ENCODE measurements at regions not wholly inside any gene's neighbourhood (a gene's known extent, or its start where the extent isn't known, plus 50 kb on each side); places are given as distances from the start of the nearest gene placed in this dataset.
"Not testable (repeated sequence)": the region's sequence is repeated elsewhere in the genome, so short reads cannot be mapped to it uniquely, and the experiment has no call there.

DNA sequence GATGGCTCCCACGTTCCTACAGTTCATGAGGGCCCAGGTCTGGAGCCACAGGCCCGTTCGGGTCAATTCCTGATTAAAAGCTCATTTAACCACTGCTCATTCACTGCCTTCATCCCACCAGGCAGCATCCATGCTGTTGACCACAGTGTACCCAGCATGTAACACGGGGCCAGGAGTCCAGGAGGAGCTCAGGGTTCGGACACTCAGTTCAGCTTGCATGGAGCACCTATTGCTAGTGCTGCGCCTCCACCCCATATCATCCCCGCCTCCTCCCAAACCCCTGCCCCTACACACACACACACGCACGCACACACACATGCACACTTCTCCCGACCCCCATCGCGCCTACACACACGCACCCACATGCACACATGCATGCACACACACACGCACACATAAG, 72.9 kb upstream of the SNTG2 start:
- DNase-seq, result no peak

DNA sequence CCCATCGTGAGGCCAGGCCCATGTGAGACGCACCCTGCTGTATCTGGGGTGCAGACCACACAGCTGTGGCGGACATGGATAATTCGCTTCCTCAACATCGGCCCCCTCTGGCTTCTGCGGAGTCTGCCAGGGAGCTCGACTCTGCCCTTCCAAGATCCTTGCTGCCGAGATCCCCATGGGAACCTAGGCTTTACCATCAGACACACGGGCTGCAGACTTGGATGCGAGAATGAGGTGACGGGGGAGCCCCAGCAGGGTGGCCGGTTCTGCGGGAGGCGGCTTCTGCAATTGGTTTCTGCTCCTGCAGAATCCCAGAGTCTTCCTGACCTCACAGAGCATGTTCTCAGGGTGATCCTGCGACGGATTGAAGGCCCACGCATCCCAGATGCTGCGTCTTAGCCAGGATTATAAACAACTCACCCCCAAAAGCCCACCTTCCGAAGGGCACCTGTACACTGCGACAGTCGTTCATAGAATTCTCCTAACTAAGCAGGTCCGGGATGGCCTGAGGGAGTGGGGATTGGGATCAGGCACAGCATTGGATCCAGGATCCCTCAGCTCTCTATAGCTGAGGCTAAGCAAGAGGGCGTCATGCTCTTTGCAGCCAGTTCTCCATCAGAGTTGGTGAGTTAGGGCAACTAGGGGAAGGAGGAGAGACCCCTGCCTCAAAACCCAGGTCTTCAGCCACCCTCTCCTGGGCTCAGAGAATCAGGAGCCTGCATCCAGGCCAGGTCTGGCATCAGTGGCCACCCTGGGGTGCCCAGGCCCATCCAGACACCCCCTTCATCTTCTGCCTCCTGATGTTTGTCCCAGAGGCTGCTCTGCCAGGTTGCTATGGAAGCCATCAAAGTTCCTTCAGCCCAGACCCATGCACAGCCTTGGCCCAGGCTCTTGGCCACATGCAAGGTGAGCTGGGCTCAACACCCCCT, 74.7 kb upstream of the SNTG2 start:
- no peak for DNase-seq

DNA sequence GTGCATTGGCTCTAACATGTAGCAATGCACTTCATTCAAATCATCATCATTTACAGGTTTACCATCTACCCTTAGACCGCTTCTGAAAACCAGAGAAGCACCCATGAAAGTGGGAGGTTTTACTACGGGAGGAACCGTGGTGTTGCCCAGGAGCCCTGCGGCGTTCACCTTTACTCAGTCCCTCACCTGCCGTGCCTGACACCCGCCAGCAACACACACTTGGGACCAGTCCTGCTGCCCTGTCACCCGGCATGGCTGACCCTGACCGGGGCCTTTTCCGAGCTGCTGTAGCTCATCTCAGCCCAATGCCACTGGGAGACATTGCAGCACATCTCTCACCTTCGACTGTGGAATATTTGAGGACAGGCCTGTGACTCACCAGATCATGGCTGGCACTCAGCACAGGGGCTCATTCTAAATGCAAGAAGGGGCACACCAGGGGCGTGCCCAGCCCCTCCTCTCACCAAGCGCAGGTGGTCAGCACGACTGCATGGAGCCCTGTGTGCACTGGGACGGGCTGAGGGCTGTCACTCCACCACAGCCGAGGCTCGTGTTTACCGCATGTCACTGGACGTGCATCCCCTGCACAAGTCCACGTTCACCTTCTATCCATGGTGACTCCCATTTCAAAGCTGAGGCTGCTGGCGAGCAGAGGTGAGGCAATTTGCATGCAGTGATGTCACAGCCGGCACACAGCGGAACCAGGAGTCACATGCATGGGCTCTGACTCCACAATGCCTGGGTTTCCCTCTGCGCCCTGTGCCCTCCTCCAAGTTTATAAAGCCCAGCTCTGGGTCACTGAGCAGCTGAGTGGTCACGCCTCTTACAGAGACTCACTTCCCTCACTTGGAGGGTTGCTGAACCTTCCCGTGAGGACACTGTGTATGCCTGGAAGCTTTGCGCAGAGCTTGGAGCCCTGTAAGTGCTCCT, 76.7 kb upstream of the SNTG2 start:
- DNase-seq, result no peak

DNA sequence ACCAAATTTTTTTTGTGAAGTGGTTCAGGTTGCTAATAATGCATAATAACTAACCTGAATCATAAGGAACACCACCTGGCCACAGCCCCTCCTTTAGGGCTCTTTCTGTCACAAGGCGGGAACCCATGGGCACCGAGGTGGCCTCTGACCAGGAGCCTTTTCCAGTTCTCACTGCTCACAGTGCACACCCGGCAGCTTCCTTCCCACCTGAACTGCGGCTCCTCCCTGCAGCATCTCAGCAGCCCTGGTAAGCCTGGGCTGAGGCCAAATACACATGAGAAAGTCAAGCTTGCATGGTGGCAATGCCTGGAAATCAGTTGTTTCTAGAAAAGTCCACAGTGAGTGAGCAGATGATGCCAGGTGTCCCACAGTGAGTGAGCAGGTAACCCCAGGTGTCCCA, 77.6 kb upstream of the SNTG2 start:
- DNase-seq, result no peak

- no peak for DNase-seq
Observed at GRCh38 chr2:871926-872680, 78.5 kb upstream of the SNTG2 start.

- DNase-seq, result no peak
Observed at GRCh38 chr2:871175-871727, 79.4 kb upstream of the SNTG2 start.

GRCh38 chr2:870426-870825, 80.2 kb upstream of the SNTG2 start:
- no peak for DNase-seq

GRCh38 chr2:869894-870293, 80.8 kb upstream of the SNTG2 start:
- DNase-seq, result no peak

- no peak for DNase-seq
Observed at GRCh38 chr2:869357-869871, 81.2 kb upstream of the SNTG2 start.

- DNase-seq, result not testable (repeated sequence)
Observed at GRCh38 chr2:868857-869256, 81.8 kb upstream of the SNTG2 start.

DNA sequence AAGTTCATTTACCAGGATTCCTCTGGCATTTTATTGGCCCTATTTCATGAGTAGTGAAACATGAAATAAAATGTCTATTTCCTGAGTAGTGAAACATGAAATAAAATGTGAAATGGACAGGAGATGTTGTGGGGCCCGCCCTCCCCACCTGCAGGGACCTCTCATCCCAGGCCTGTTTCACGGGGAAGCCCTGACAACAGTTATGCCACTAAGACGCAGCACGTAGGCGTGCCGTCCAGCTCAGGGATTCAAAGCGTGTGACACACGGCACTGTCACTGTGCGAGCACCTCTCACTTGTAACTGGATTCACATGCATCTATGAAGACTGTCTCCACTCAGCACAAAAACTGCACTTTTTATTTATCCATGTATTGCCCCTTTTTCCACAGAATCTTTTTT, 83.4 kb upstream of the SNTG2 start:
- no peak for DNase-seq

GRCh38 chr2:866887-867286, 83.8 kb upstream of the SNTG2 start:
- DNase-seq, result no peak

DNA sequence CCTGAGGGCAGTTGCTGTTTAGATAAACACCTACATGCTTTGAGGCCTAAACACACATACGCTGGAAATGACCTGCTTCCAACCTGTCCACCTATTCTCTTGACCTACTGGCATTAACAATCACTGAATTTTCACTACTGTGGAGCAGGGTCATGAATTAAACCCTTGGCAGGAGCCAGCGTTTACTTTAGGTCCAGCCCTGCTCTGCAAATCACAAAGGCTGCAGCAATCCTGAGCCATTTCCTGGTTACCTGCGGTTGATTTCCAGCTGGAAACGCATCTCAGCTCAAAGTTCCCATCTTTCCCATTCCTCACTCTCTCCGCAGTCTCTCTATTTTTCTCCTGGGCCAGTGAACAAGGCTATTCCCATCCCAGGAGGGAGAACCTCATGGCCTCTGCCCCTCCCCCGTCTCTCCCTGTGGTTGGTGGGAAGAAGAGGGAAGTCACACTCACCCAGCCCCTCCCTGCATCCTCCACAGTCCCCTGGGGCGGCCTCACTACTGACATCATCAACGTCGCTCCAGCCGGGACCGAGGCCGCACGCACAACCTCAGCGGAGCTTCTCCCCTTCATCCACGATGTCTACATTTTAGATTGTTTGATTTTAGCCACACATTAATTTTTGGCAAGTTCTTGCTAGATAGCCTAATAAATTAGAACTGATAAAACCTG, 84.5 kb upstream of the SNTG2 start:
- DNase-seq, result no peak

GRCh38 chr2:864501-865106, 86.0 kb upstream of the SNTG2 start:
- no peak for DNase-seq

DNA sequence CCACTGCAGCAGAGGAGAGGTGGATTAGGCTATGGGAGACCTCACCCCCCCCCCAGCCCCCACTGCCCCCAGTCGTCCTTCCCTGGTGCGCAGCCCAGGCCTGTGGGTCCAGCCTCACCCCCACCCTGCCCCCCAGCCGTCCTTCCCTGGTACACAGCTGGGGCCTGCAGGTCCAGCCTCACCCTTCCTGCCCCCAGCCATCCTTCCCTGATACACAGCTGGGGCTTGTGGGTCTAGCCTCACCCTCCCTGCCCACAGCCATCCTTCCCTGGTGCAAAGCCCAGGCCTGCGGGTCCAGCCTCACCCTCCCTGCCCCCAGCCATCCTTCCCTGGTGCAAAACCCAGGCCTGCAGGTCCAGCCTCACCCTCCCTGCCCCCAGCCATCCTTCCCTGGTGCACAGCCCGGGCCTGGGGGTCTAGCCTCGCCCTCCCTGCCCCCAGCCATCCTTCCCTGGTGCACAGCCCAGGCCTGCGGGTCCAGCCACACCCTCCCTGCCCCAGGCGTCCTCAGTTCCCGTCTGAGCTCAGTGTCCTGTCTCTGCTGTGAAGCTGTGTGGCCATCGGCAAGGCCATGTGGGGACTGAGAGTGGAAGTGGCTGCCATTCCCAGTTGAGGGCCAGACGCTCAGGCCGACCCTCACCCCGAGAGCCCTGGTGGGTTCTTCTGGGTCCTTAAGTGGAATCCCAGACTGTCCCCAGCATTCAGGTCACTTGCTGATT, 86.8 kb upstream of the SNTG2 start:
- DNase-seq, result no peak

DNA sequence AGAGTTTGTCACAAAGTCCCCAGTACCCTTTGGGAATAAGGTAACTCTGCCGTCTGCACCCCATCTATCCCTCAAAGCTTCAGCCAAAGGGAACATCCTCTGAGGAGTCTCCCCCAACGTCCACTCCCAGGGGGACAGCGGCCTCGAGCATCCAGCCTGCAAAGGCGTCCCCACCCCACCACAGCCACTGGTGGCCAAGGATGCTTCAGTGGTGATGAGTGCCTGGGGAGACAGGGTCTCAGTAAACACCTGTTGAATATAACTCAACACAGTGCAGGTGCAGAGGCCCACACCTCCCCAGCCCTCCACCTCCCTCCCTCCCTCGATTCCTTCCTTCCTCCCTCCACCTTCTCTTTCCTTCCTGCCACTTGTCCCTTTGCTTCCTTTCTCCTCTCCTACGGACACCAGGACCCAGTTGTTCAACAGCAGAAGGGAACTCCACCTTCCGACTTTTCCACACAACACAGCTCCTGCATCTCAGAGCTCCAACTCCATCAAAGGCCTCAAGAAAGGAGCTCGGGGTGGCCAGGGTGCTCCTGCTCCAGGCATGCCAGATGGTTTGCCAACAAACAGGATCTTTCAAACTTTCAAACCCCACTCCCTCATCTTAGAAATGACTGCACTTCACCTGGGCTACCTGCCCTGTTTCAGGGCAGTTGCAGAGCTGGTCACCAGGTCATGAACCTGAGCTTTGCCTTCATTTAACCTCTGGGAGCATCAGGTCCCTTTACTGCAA, 87.8 kb upstream of the SNTG2 start:
- no peak for DNase-seq

DNA sequence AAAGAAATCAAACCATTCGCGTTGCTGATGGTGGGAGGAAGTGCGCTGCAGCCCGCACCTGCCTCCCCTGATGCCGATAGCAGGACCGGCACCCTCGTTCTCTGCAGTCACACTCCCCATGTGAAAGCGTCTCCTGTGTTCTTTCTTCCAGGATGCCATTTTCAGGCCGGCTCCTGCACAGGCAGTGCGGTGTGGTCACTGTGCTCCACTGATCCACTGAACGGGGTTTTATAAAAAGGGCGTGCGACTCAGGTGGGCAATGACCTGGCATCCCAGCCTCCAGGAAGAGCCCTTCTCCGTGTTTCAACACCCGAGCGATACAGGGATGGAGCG, 88.3 kb upstream of the SNTG2 start:
- DNase-seq, result no peak

DNA sequence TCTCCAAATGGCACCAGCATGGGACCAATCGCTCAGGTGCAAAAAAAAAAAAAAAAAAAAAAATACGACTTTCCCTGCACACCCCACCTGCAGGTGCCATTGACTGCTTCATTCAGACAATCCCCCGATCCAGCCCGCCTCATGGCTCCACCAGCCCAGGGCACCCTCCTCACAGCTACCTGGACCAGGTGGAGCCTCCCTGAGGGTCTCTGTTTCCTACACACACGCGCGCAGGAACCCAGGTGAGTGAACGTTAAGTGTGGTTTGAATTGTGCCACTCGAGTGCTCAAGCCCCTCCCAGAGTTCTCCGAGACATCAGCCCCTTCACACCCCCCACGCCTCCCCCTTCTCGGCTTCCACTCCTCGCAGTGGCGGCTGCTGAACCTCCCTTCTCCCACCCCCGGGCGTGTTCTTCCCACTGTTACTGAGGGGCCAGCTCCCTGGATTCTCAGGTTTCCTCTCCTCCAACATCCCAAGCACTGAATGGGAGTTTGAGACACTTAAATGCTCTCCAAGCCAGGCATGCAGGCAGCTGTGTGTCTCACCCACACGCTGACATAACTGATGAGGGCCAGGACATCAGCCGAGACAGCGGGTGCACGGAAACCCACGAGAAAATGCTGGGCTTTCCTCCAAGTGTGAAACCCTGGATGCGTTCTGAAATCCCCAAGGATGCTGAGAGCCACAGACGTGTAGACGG, 88.8 kb upstream of the SNTG2 start:
- no peak for DNase-seq

GRCh38 chr2:860259-860855, 90.3 kb upstream of the SNTG2 start:
- DNase-seq, result no peak
